ENCODE measurements at regions not wholly inside any gene's neighbourhood (a gene's known extent, or its start where the extent isn't known, plus 50 kb on each side); places are given as distances from the start of the nearest gene placed in this dataset.

- TF ChIP-seq CTCF (IDR thresholded peaks at IDR 0.05) (no peak), POLR2A (IDR thresholded peaks at IDR 0.05) (no peak)
Measured at GRCh38 chr1:98028800-98029199, 108.0 kb upstream of the DPYD start.

Measured in adrenal gland (tissue), 5 donors.